GM12873 (cell line): ENCODE measurements at regions not wholly inside any gene's neighbourhood (a gene's known extent, or its start where the extent isn't known, plus 50 kb on each side); places are given as distances from the start of the nearest gene placed in this dataset.

Experiments
- TF ChIP-seq, protein P1 (sequence below): IDR thresholded peaks from 2 replicates; pipeline ENCODE4 v1.5.1; 2012; ENCODE audit warnings: low read depth, mild to moderate bottlenecking, moderate library complexity, low read length, control low read depth; ENCODE audit not compliant: insufficient read depth; ENCODE audit errors: missing control alignments

DNA sequence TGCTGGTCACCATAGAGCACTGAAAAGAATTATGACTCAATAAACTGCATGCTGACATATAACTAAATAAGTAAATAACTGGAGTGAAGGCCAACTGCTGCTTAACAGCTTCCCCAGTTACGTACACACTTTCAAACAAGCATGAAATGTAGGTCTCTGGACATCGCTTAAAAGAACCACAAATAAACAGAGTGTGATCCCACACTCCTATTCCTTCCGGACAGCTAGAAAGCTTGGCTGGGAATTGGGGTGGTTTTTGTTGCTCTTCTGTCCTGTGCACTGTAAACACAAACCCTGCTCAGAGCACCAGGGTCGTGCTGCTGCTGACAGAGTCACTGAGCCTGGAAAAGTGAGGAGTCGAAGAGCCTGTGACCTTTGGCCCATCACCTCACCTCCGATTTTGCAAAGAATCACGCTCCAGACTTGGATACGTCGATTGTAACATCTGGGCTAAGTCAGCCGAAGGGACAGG, 162.7 kb upstream of the NT5C1B start:
- TF ChIP-seq, protein P1, sequence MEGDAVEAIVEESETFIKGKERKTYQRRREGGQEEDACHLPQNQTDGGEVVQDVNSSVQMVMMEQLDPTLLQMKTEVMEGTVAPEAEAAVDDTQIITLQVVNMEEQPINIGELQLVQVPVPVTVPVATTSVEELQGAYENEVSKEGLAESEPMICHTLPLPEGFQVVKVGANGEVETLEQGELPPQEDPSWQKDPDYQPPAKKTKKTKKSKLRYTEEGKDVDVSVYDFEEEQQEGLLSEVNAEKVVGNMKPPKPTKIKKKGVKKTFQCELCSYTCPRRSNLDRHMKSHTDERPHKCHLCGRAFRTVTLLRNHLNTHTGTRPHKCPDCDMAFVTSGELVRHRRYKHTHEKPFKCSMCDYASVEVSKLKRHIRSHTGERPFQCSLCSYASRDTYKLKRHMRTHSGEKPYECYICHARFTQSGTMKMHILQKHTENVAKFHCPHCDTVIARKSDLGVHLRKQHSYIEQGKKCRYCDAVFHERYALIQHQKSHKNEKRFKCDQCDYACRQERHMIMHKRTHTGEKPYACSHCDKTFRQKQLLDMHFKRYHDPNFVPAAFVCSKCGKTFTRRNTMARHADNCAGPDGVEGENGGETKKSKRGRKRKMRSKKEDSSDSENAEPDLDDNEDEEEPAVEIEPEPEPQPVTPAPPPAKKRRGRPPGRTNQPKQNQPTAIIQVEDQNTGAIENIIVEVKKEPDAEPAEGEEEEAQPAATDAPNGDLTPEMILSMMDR = no peak

DNA sequence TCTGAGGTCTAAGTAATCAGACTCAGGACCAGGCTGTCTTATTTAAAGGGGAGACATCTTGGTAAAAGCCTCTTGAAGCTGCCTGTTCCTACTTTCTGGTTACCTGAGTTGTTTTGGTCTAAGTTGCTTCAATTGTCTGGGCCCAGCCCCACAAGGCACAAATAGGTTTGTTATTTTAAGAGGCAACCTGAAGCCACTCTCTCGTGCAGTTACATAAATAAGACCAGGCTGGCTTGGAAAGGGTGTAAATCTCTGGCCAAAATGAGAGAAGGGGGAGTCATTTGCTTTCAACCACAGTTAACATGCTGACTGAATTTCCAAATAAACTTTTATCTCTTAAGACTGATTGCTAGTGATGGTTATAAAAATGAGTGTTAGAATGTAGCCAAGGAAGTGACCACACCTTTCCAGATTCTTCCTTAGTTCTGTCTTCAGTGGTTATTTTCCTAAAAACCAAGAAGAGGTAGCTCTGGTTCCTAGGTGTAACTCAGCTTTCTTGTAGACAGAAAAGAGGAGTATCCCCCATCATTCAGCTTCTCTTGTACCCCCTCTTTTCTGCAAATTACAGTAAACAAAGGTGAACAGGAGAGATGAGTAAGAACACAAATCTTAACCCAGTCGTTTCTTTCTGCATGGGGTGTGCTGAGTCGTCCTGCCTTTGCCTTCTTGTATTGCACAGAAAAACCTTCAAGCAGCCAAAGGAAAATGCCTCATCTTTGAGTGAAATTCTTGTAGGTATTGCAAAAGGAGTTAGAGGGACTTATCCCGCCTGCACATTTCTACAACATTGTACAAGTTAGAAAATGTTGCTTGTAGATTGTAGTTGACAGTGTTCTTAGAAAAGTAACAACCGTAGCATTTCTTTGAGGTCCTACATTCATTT, 161.5 kb upstream of the NT5C1B start:
- TF ChIP-seq, protein P1 = no peak

DNA sequence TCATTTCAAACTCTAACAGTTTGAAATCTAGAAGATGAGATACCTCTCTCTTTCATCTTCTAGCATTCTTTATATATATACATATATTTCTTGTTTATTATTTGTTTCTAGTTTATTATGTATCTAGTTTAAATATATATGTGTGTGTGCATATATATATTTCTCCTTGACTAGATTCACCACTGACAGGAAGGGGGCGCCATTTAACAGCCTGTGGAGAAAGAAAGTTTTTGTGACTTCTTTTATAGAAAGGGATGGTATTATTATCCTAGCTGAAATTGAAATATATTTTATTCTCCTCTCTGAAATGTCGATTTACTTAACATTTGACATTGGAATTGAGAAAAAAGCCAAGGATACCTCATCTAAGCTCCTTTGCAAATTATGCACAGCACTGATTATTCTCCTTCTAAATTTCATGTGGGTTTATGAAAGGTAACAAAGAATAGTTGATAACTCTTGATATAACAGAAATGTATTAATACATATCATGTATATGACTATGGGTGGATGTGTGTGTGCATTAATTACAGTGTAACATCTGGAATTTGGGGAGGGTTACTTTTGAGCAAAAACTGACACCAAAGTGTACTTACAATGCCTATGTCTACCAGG, 160.7 kb upstream of the NT5C1B start:
- TF ChIP-seq, protein P1 = peak; percentile 47

GRCh38 chr2:18745431-18746272, 156.3 kb upstream of the NT5C1B start:
- TF ChIP-seq, protein P1 = no peak

- TF ChIP-seq, protein P1 = no peak
Measured at GRCh38 chr2:18741895-18742732, 152.7 kb upstream of the NT5C1B start.

- TF ChIP-seq, protein P1 = no peak
Measured at GRCh38 chr2:18741191-18741590, 151.8 kb upstream of the NT5C1B start.
